ENCODE measurements at regions not wholly inside any gene's neighbourhood (a gene's known extent, or its start where the extent isn't known, plus 50 kb on each side); places are given as distances from the start of the nearest gene placed in this dataset.

DNA sequence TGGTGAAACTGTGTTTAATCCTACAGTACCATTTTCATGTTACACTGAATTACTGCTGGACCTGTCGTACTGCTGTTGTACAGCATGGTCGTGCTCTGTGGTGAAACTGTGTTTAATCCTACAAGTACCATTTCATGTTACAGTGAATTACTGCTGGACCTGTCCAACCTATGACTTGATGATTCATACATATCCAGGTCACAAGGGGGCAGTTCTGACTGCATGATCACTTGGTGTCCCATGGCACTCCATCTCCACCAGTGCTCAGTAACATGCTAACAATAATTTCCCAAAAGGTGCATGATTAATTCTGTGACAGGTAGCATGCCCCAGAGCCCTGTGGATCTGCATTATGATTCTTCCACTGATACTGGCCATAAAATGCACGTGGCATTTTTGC lies 101.6 kb downstream of the ADCYAP1 start:
- Mint-ChIP-seq H3K4me1 (ENCODE audit: low read depth, unreplicated experiment) (peaks cover 5% of the 10 kb centered on the region), H3K36me3 (ENCODE audit: low read depth, unreplicated experiment) (no peaks in the 10 kb centered on the region), H3K27me3 (ENCODE audit: low read depth, unreplicated experiment) (peaks cover 2% of the 10 kb centered on the region), H3K27ac (ENCODE audit: unreplicated experiment) (no peak overlapping the region), H3K9me3 (ENCODE audit: unreplicated experiment) (peaks cover 4% of the 10 kb centered on the region), H3K4me3 (ENCODE audit: unreplicated experiment) (no peak overlapping the region)
- no peak overlapping the region for H2AFZ ChIP-seq (ENCODE audit: low read depth, low read length)
- H3K4me1 ChIP-seq (ENCODE audit: insufficient read depth, low read length), result peaks cover 11% of the 10 kb centered on the region
- FAIRE-seq, result no peak
- TF ChIP-seq, protein P1, sequence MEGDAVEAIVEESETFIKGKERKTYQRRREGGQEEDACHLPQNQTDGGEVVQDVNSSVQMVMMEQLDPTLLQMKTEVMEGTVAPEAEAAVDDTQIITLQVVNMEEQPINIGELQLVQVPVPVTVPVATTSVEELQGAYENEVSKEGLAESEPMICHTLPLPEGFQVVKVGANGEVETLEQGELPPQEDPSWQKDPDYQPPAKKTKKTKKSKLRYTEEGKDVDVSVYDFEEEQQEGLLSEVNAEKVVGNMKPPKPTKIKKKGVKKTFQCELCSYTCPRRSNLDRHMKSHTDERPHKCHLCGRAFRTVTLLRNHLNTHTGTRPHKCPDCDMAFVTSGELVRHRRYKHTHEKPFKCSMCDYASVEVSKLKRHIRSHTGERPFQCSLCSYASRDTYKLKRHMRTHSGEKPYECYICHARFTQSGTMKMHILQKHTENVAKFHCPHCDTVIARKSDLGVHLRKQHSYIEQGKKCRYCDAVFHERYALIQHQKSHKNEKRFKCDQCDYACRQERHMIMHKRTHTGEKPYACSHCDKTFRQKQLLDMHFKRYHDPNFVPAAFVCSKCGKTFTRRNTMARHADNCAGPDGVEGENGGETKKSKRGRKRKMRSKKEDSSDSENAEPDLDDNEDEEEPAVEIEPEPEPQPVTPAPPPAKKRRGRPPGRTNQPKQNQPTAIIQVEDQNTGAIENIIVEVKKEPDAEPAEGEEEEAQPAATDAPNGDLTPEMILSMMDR (IDR thresholded peaks at IDR 0.05; ENCODE audit: insufficient read depth, low read depth, low read length), result no peak
- no peak for TF ChIP-seq EZH2 (IDR thresholded peaks at IDR 0.05; ENCODE audit: insufficient read depth, low read length)
- H3K27ac ChIP-seq (ENCODE audit: low read depth, low read length), result no peak overlapping the region
- H3K9ac ChIP-seq (ENCODE audit: low read length), result no peak overlapping the region
- H3K4me3 ChIP-seq (ENCODE audit: insufficient read depth, low read depth, low read length), result no peak overlapping the region
- no peaks in the 10 kb centered on the region for H3K79me2 ChIP-seq (ENCODE audit: insufficient read depth, low read length)
- no peaks in the 10 kb centered on the region for H3K27me3 ChIP-seq (ENCODE audit: insufficient read depth, low read length)
- no peak for DNase-seq (ENCODE audit: low read depth)
- no peaks in the 10 kb centered on the region for H3K9me3 ChIP-seq (ENCODE audit: insufficient read depth, low read depth, low read length)
- no peaks in the 10 kb centered on the region for H4K20me1 ChIP-seq (ENCODE audit: insufficient read depth, low read length)
- H3K4me2 ChIP-seq (ENCODE audit: low read length), result no peak overlapping the region
- no peaks in the 10 kb centered on the region for H3K36me3 ChIP-seq (ENCODE audit: insufficient read depth, low read length)

DNA sequence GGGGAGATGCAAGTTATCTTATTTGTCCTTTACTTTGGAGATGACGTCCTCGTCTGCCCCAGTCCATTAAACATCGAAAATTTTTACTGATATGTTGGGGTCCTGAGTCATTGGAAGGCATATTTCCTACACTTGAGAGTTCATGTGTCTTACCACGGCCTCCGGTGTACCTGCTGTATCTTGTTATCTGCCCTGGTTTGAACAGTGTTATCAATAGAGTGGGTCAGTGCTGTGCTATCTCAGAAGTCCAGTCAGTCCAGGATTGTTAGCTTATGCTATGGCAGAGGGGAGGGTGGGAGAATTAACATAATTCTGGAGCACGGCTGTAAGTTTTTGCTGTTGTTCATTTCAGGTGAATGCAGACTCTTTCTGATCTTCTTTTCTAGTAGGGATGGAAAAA lies 102.3 kb downstream of the ADCYAP1 start:
- peaks cover 5% of the 10 kb centered on the region for H3K4me1 Mint-ChIP-seq (ENCODE audit: low read depth, unreplicated experiment)
- DNase-seq (ENCODE audit: low read depth), result no peak
- H3K4me3 Mint-ChIP-seq (ENCODE audit: unreplicated experiment), result no peak overlapping the region
- H3K4me2 ChIP-seq (ENCODE audit: low read length), result no peak overlapping the region
- no peaks in the 10 kb centered on the region for H3K36me3 Mint-ChIP-seq (ENCODE audit: low read depth, unreplicated experiment)
- no peak overlapping the region for H2AFZ ChIP-seq (ENCODE audit: low read depth, low read length)
- FAIRE-seq, result no peak
- TF ChIP-seq EZH2 (IDR thresholded peaks at IDR 0.05; ENCODE audit: insufficient read depth, low read length), result no peak
- TF ChIP-seq, protein P1 (IDR thresholded peaks at IDR 0.05; ENCODE audit: insufficient read depth, low read depth, low read length), result no peak
- H3K9me3 ChIP-seq (ENCODE audit: insufficient read depth, low read depth, low read length), result no peaks in the 10 kb centered on the region
- peaks cover 10% of the 10 kb centered on the region for H3K4me1 ChIP-seq (ENCODE audit: insufficient read depth, low read length)
- H4K20me1 ChIP-seq (ENCODE audit: insufficient read depth, low read length), result no peaks in the 10 kb centered on the region
- no peak overlapping the region for H3K4me3 ChIP-seq (ENCODE audit: insufficient read depth, low read depth, low read length)
- peaks cover 2% of the 10 kb centered on the region for H3K27me3 Mint-ChIP-seq (ENCODE audit: low read depth, unreplicated experiment)
- no peak overlapping the region for H3K27ac ChIP-seq (ENCODE audit: low read depth, low read length)
- H3K9me3 Mint-ChIP-seq (ENCODE audit: unreplicated experiment), result peaks cover 4% of the 10 kb centered on the region
- no peaks in the 10 kb centered on the region for H3K36me3 ChIP-seq (ENCODE audit: insufficient read depth, low read length)
- H3K27ac Mint-ChIP-seq (ENCODE audit: unreplicated experiment), result no peak overlapping the region
- H3K9ac ChIP-seq (ENCODE audit: low read length), result no peak overlapping the region
- H3K79me2 ChIP-seq (ENCODE audit: insufficient read depth, low read length), result no peaks in the 10 kb centered on the region
- no peaks in the 10 kb centered on the region for H3K27me3 ChIP-seq (ENCODE audit: insufficient read depth, low read length)

DNA sequence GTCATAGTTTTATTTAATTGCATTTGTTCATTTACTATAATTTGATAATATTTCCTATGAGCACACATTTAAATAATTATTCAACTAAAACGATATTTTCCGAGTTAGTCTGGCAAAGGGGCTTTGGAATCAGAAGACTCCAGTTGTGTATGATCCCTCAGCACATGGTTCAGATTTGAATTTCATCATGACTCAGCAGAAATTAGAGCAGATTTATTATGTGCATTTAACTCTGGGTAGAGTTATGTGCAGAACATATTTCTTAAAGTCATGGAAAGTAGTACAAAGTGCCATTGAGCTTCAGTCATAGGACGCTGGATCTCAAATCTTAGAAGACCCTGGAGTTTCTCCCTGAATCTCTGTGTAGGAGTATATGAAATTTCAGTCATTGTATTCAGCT lies 106.7 kb downstream of the ADCYAP1 start:
- H3K36me3 ChIP-seq (ENCODE audit: insufficient read depth, low read length), result no peaks in the 10 kb centered on the region
- no peaks in the 10 kb centered on the region for H3K79me2 ChIP-seq (ENCODE audit: insufficient read depth, low read length)
- FAIRE-seq (no peak), DNase-seq (ENCODE audit: low read depth) (no peak)
- no peak overlapping the region for H3K27ac ChIP-seq (ENCODE audit: low read depth, low read length)
- no peak overlapping the region for H3K4me3 ChIP-seq (ENCODE audit: insufficient read depth, low read depth, low read length)
- Mint-ChIP-seq H3K9me3 (ENCODE audit: unreplicated experiment) (peaks cover 2% of the 10 kb centered on the region), H3K27ac (ENCODE audit: unreplicated experiment) (no peak overlapping the region), H3K4me1 (ENCODE audit: low read depth, unreplicated experiment) (peaks cover 23% of the 10 kb centered on the region), H3K27me3 (ENCODE audit: low read depth, unreplicated experiment) (no peaks in the 10 kb centered on the region), H3K36me3 (ENCODE audit: low read depth, unreplicated experiment) (no peaks in the 10 kb centered on the region), H3K4me3 (ENCODE audit: unreplicated experiment) (no peak overlapping the region)
- H3K4me1 ChIP-seq (ENCODE audit: insufficient read depth, low read length), result peaks cover 28% of the 10 kb centered on the region
- no peak overlapping the region for H3K9ac ChIP-seq (ENCODE audit: low read length)
- no peaks in the 10 kb centered on the region for H4K20me1 ChIP-seq (ENCODE audit: insufficient read depth, low read length)
- H3K4me2 ChIP-seq (ENCODE audit: low read length), result no peak overlapping the region
- no peak for TF ChIP-seq EZH2 (IDR thresholded peaks at IDR 0.05; ENCODE audit: insufficient read depth, low read length)
- TF ChIP-seq, protein P1 (IDR thresholded peaks at IDR 0.05; ENCODE audit: insufficient read depth, low read depth, low read length), result no peak
- H3K27me3 ChIP-seq (ENCODE audit: insufficient read depth, low read length), result no peaks in the 10 kb centered on the region
- no peaks in the 10 kb centered on the region for H3K9me3 ChIP-seq (ENCODE audit: insufficient read depth, low read depth, low read length)
- H2AFZ ChIP-seq (ENCODE audit: low read depth, low read length), result no peak overlapping the region

All from astrocyte (in vitro differentiated cells and primary cell).